ENCODE measurements at regions not wholly inside any gene's neighbourhood (a gene's known extent, or its start where the extent isn't known, plus 50 kb on each side); places are given as distances from the start of the nearest gene placed in this dataset.

- peak; percentile 56 for TF ChIP-seq CTCF (IDR thresholded peaks at IDR 0.05; ENCODE audit: unreplicated experiment)
- ChIA-PET CTCF (interaction anchor here (0.6 to 2.1 kb wide), 10 partner anchors 9 to 1043 kb away, joined by 3 to 8 read pairs (median 3); no protein-coding TSS in a partner anchor), POLR2A (no interaction called here)
- Mint-ChIP-seq H3K4me1 (ENCODE audit: insufficient read depth, unreplicated experiment) (no peaks in the 10 kb centered on the region), H3K27ac (ENCODE audit: low read depth, unreplicated experiment) (no peak overlapping the region), H3K27me3 (ENCODE audit: insufficient read depth, unreplicated experiment) (no peaks in the 10 kb centered on the region), H3K9me3 (ENCODE audit: unreplicated experiment) (no peaks in the 10 kb centered on the region), H3K36me3 (ENCODE audit: insufficient read depth, unreplicated experiment) (no peaks in the 10 kb centered on the region), H3K4me3 (ENCODE audit: unreplicated experiment) (no peak overlapping the region)
- peak; percentile 73 for DNase-seq (ENCODE audit: unreplicated experiment)
- no TSS peak for BruUV-seq (replicated peaks)
- intact Hi-C loops (cut with micrococcal nuclease) = no loop called here
These were observed 127.3 kb upstream of the PLD5 start for GRCh38 chr1:242651817-242652216.

- Mint-ChIP-seq H3K4me3 (ENCODE audit: unreplicated experiment) (no peak overlapping the region), H3K4me1 (ENCODE audit: insufficient read depth, unreplicated experiment) (no peaks in the 10 kb centered on the region), H3K36me3 (ENCODE audit: insufficient read depth, unreplicated experiment) (no peaks in the 10 kb centered on the region), H3K9me3 (ENCODE audit: unreplicated experiment) (no peaks in the 10 kb centered on the region), H3K27me3 (ENCODE audit: insufficient read depth, unreplicated experiment) (no peaks in the 10 kb centered on the region), H3K27ac (ENCODE audit: low read depth, unreplicated experiment) (no peak overlapping the region)
- BruUV-seq (replicated peaks) = no TSS peak
- TF ChIP-seq CTCF (IDR thresholded peaks at IDR 0.05; ENCODE audit: unreplicated experiment) = no peak
- ChIA-PET POLR2A (no interaction called here), CTCF (interaction anchor here (0.9 to 1.5 kb wide), 3 partner anchors 16 to 171 kb away, joined by 3 read pairs; no protein-coding TSS in a partner anchor)
- intact Hi-C loops (cut with micrococcal nuclease) = loop anchor here (5.0 to 10.0 kb wide), 3 partner anchors 119 to 627 kb away; partner anchors contain the start of gene PLD5
- DNase-seq (ENCODE audit: unreplicated experiment) = no peak
These were observed 117.0 kb upstream of the PLD5 start for GRCh38 chr1:242641461-242641860.

GRCh38 chr1:242639104-242639503 lies 114.6 kb upstream of the PLD5 start:
- intact Hi-C loops (cut with micrococcal nuclease) = no loop called here
- H3K4me3 Mint-ChIP-seq (ENCODE audit: unreplicated experiment) = no peak overlapping the region
- ChIA-PET CTCF (no interaction called here), POLR2A (no interaction called here)
- H3K36me3 Mint-ChIP-seq (ENCODE audit: insufficient read depth, unreplicated experiment) = no peaks in the 10 kb centered on the region
- DNase-seq (ENCODE audit: unreplicated experiment) = no peak
- H3K4me1 Mint-ChIP-seq (ENCODE audit: insufficient read depth, unreplicated experiment) = no peaks in the 10 kb centered on the region
- no peak for TF ChIP-seq CTCF (IDR thresholded peaks at IDR 0.05; ENCODE audit: unreplicated experiment)
- no peak overlapping the region for H3K27ac Mint-ChIP-seq (ENCODE audit: low read depth, unreplicated experiment)
- no TSS peak for BruUV-seq (replicated peaks)
- no peaks in the 10 kb centered on the region for H3K27me3 Mint-ChIP-seq (ENCODE audit: insufficient read depth, unreplicated experiment)
- H3K9me3 Mint-ChIP-seq (ENCODE audit: unreplicated experiment) = no peaks in the 10 kb centered on the region

GRCh38 chr1:242634732-242635131 lies 110.2 kb upstream of the PLD5 start:
- Mint-ChIP-seq H3K27ac (ENCODE audit: low read depth, unreplicated experiment) (no peak overlapping the region), H3K27me3 (ENCODE audit: insufficient read depth, unreplicated experiment) (no peaks in the 10 kb centered on the region), H3K4me1 (ENCODE audit: insufficient read depth, unreplicated experiment) (no peaks in the 10 kb centered on the region), H3K9me3 (ENCODE audit: unreplicated experiment) (no peaks in the 10 kb centered on the region), H3K36me3 (ENCODE audit: insufficient read depth, unreplicated experiment) (no peaks in the 10 kb centered on the region), H3K4me3 (ENCODE audit: unreplicated experiment) (no peak overlapping the region)
- no peak for TF ChIP-seq CTCF (IDR thresholded peaks at IDR 0.05; ENCODE audit: unreplicated experiment)
- no peak for DNase-seq (ENCODE audit: unreplicated experiment)
- intact Hi-C loops (cut with micrococcal nuclease) = no loop called here
- ChIA-PET POLR2A (interaction anchor here (0.6 kb wide), 2 partner anchors 154 to 570 kb away, joined by 3 read pairs; no protein-coding TSS in a partner anchor), CTCF (interaction anchor here (0.6 to 0.8 kb wide), 6 partner anchors 23 to 1149 kb away, joined by 3 to 6 read pairs (median 3); no protein-coding TSS in a partner anchor)
- BruUV-seq (replicated peaks) = no TSS peak

Measured in MCF 10A (cell line).